ENCODE measurements at regions not wholly inside any gene's neighbourhood (a gene's known extent, or its start where the extent isn't known, plus 50 kb on each side); places are given as distances from the start of the nearest gene placed in this dataset.

- CTCF ChIA-PET = interaction anchor here (0.7 to 0.9 kb wide), 2 partner anchors 87 to 162 kb away, joined by 3 read pairs; no protein-coding TSS in a partner anchor
Observed at GRCh38 chr16:59540621-59541020, 806.5 kb upstream of the GOT2 start.

DNA sequence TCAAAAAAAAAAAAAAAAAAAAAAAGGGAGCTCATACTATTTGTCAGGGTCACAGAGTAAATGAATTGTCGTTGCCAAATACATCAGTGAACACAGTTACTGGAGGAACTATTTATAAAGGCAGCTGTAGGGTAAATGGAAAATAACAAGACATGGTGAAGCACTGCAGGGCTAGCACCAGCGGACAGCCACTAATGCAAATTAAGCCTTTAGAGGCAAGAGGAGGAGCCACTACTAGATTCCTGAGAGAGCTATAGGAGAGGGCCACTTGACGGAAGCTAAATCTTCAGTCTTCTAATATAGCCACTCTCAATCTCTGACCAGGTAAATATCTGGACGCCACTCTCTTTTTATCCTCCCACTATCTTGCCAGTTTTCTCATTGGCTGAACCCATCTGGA lies 801.2 kb upstream of the GOT2 start:
- FAIRE-seq (no peak), DNase-seq (ENCODE audit: low read depth, low spot score) (no peak), ATAC-seq (no peak)
- POLR2A ChIA-PET = no interaction called here
- Histone ChIP-seq H3K4me1 (ENCODE audit: control insufficient read depth, insufficient read depth, low read length) (no peaks in the 10 kb centered on the region), H3K36me3 (ENCODE audit: control insufficient read depth in 2 of 2, insufficient read depth in 2 of 2, low read length in 1 of 2) (no peaks in the 10 kb centered on the region), H3K4me2 (ENCODE audit: control insufficient read depth, insufficient read depth) (no peak overlapping the region), H3K9ac (ENCODE audit: control insufficient read depth, insufficient read depth, low read length) (no peak overlapping the region), H2AFZ (ENCODE audit: control insufficient read depth, low read depth, low read length) (no peak overlapping the region), H3K27ac (ENCODE audit: control insufficient read depth, insufficient read depth) (no peak overlapping the region), H4K20me1 (ENCODE audit: control insufficient read depth, insufficient read depth) (no peaks in the 10 kb centered on the region), H3K9me3 (replicated peaks; ENCODE audit: control insufficient read depth, insufficient read depth, low read length) (no peaks in the 10 kb centered on the region), H3K27me3 (replicated peaks in 1 of 2; ENCODE audit: control insufficient read depth in 2 of 2, insufficient read depth in 2 of 2, low read length in 1 of 2) (no peaks in the 10 kb centered on the region), H3K79me2 (ENCODE audit: control insufficient read depth, insufficient read depth, low read length) (no peaks in the 10 kb centered on the region), H3K4me3 (no peak overlapping the region)
- SMC1A ChIA-PET (ENCODE audit: uncharacterized antibody, unreplicated experiment) = no interaction called here
- in situ Hi-C loops (cut with MboI) = no loop called here
- CTCF ChIA-PET = no interaction called here
- intact Hi-C loops (cut with micrococcal nuclease; ENCODE audit: unreplicated experiment) = no loop called here
- TF ChIP-seq MEF2B (IDR thresholded peaks at IDR 0.05; ENCODE audit: partially characterized antibody, poor library complexity, severe bottlenecking) (no peak), POLR2A (IDR thresholded peaks at IDR 0.05; ENCODE audit: low read depth, low read length) (no peak), EP300 (IDR thresholded peaks at IDR 0.05; ENCODE audit: borderline replicate concordance in 1 of 2, control insufficient read depth in 1 of 2, low read depth in 2 of 2, low read length in 2 of 2) (no peak), SKIL (IDR thresholded peaks at IDR 0.05; ENCODE audit: low read depth, poor library complexity, severe bottlenecking) (no peak), YY1 (IDR thresholded peaks at IDR 0.05; ENCODE audit: low read depth, low read length) (no peak), RUNX3 (IDR thresholded peaks at IDR 0.05; ENCODE audit: low read length) (no peak), HDGF (IDR thresholded peaks at IDR 0.05) (no peak), PAX5 (IDR thresholded peaks at IDR 0.05; ENCODE audit: borderline replicate concordance, low read depth, low read length) (no peak), KDM1A (IDR thresholded peaks at IDR 0.05; ENCODE audit: borderline replicate concordance) (no peak), HCFC1 (IDR thresholded peaks at IDR 0.05; ENCODE audit: low read length) (no peak), MXI1 (IDR thresholded peaks at IDR 0.05; ENCODE audit: low read depth, low read length) (no peak)
- TF ChIP-seq, protein P1, sequence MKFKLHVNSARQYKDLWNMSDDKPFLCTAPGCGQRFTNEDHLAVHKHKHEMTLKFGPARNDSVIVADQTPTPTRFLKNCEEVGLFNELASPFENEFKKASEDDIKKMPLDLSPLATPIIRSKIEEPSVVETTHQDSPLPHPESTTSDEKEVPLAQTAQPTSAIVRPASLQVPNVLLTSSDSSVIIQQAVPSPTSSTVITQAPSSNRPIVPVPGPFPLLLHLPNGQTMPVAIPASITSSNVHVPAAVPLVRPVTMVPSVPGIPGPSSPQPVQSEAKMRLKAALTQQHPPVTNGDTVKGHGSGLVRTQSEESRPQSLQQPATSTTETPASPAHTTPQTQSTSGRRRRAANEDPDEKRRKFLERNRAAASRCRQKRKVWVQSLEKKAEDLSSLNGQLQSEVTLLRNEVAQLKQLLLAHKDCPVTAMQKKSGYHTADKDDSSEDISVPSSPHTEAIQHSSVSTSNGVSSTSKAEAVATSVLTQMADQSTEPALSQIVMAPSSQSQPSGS (IDR thresholded peaks at IDR 0.05; ENCODE audit: low read length) = no peak
- TF ChIP-seq, protein P2, sequence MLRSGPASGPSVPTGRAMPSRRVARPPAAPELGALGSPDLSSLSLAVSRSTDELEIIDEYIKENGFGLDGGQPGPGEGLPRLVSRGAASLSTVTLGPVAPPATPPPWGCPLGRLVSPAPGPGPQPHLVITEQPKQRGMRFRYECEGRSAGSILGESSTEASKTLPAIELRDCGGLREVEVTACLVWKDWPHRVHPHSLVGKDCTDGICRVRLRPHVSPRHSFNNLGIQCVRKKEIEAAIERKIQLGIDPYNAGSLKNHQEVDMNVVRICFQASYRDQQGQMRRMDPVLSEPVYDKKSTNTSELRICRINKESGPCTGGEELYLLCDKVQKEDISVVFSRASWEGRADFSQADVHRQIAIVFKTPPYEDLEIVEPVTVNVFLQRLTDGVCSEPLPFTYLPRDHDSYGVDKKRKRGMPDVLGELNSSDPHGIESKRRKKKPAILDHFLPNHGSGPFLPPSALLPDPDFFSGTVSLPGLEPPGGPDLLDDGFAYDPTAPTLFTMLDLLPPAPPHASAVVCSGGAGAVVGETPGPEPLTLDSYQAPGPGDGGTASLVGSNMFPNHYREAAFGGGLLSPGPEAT (IDR thresholded peaks at IDR 0.05; ENCODE audit: low read depth) = no peak
- BruUV-seq (replicated peaks) = no TSS peak
- RAD21 ChIA-PET (ENCODE audit: unreplicated experiment) = no interaction called here
- 11% methylated on average over 4 of the region's 4 CpGs for WGBS (ENCODE audit: insufficient coverage, insufficient replicate concordance, low lambda C conversion rate, missing lambda C conversion rate)

More at GRCh38 chr16:59540621-59541020, 806.5 kb upstream of the GOT2 start:
- Histone ChIP-seq H3K36me3 (ENCODE audit: control insufficient read depth in 2 of 2, insufficient read depth in 2 of 2, low read length in 1 of 2) (no peaks in the 10 kb centered on the region), H4K20me1 (ENCODE audit: control insufficient read depth, insufficient read depth) (no peaks in the 10 kb centered on the region), H2AFZ (ENCODE audit: control insufficient read depth, low read depth, low read length) (no peak overlapping the region), H3K4me1 (ENCODE audit: control insufficient read depth, insufficient read depth, low read length) (no peaks in the 10 kb centered on the region), H3K4me2 (ENCODE audit: control insufficient read depth, insufficient read depth) (no peak overlapping the region), H3K79me2 (ENCODE audit: control insufficient read depth, insufficient read depth, low read length) (no peaks in the 10 kb centered on the region), H3K9me3 (replicated peaks; ENCODE audit: control insufficient read depth, insufficient read depth, low read length) (no peaks in the 10 kb centered on the region), H3K27ac (ENCODE audit: control insufficient read depth, insufficient read depth) (no peak overlapping the region), H3K9ac (ENCODE audit: control insufficient read depth, insufficient read depth, low read length) (no peak overlapping the region), H3K27me3 (replicated peaks in 1 of 2; ENCODE audit: control insufficient read depth in 2 of 2, insufficient read depth in 2 of 2, low read length in 1 of 2) (no peaks in the 10 kb centered on the region), H3K4me3 (no peak overlapping the region)
- BruUV-seq (replicated peaks) = no TSS peak
- SMC1A ChIA-PET (ENCODE audit: uncharacterized antibody, unreplicated experiment) = no interaction called here
- POLR2A ChIA-PET = no interaction called here
- FAIRE-seq = no peak
- no peak for ATAC-seq
- intact Hi-C loops (cut with micrococcal nuclease; ENCODE audit: unreplicated experiment) (no loop called here), in situ Hi-C loops (cut with MboI) (no loop called here)
- DNase-seq (ENCODE audit: low read depth, low spot score) = no peak
- WGBS (ENCODE audit: insufficient coverage, insufficient replicate concordance, low lambda C conversion rate, missing lambda C conversion rate) = 20% methylated on average over 8 of the region's 8 CpGs
- RAD21 ChIA-PET (ENCODE audit: unreplicated experiment) = no interaction called here
- TF ChIP-seq MTA3 (IDR thresholded peaks at IDR 0.05; ENCODE audit: borderline replicate concordance, low read length) (no peak), STAT1 (conservative IDR thresholded peaks at IDR 0.05) (no peak)
